Stimulated activated CD4-positive, alpha-beta T cell treated with anti-CD3 and anti-CD28 coated beads, Interleukin-1b, Interleukin-23, amount 100 ng/mL, for 1 hour (primary cell): ENCODE measurements at regions not wholly inside any gene's neighbourhood (a gene's known extent, or its start where the extent isn't known, plus 50 kb on each side); places are given as distances from the start of the nearest gene placed in this dataset.

Source experiments
- DNase-seq, 2 donors: peaks; one replicate each; pipeline ENCODE4 v3.0.0-alpha.2; 2020; ENCODE audit warnings: low read depth in 2 of 2

DNA sequence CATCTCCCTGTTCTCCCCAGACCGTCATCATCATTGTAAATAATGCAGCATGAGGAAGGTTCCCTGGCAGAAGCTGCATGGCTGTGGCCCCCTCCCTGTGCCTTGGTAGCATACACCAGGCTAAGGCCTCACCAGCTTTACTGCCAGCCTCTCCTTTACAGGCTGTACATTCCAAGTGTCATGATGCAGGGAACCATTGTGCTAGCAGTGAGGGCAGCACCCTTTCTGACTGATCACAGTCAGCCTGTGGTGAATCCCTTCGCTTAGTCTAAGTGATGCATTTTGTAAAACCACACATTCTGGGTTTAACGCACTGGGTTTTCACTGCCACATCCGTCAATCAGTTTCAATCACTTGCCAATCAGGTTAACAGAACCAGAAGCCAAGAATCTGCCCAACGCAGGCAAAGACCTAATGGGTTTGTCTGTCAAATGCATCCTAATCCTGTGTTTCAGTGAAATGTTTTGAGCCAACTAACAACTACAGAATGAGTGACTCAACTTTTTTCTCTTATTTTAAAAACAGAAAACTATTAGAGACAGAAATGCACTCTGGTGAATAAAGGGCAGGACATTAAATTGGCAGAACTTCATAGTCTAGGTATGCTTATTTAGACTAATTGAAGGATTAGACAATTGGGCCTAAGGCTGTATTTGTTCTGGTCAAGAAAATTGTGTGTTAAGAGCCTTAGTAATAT lies 225.9 kb upstream of the DPH6 start:
- DNase-seq, result no peak

DNA sequence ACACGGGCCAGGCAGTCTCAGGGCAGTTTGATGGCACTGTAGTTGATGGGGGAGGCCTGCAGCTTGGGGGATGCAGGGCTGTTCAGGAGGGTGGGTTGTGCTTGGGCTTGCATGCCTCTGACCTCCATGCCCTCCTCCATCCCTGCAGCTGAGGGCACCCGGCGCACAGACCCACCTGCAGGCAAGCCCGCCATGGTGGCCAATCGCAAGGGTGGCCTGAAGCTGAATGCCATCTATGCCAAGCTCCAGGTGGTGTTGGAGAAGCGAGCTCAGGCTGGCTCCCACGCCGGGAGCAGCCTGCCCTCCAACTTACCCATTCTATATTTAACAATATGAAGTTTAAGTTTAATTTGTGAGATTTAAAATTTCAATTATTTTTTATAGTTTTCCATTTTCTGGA lies 228.7 kb upstream of the DPH6 start:
- no peak for DNase-seq

DNA sequence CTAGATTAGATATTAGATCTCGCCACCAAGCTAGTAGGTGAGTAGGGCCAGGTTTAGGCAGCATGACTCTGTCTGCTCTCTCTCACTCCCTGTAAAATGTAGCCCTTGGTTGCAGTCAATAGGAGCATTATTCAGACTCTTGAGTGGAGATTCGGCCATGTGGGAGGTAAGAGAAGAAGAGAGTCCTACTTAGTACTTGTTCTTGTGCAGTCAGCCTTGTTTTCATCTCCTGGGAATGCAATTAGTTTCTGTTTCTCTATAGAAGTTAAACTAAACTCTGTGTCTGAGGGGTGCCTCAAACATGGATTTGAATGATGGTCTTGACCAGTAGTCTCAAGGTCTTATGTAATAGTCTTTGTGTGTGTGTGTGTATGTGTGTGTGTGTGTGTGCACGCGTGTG lies 229.5 kb upstream of the DPH6 start:
- no peak for DNase-seq

DNA sequence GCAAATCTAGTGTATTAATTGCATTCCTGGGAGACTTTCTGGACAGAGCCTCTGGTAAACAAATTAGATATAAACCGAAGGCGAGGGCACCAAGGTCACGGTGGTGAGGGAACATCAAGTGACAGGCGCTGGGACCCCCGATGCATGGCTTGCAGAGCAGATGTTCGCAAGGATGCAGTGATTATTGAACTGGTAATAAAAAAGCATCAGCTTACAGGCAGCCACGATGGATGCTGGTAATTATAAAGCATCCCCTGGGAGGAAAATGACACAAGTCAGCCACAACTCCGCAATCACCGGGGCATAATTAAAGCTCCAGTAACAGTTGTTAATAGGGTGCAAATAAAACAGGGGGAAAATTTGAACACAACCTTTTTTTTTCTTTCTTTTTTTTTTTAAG lies 231.1 kb upstream of the DPH6 start:
- no peak for DNase-seq

DNA sequence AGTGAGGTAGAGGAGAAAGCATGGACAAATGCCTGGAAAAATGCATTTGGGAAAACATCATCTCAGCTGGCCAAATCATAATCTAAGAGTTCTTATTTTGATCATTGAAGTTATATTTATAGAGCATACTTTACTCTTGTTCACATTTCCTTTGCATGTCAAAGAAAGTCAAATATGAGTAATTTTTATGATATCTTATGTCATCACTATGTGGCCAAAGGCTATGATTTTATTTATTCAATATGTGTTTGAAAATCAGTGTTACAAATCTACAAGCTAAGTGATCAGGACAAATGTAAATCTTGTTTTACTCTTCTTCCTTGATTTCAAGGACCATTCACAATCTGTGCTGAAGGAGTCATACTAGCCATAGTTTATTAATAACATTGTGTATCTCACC lies 237.2 kb upstream of the DPH6 start:
- no peak for DNase-seq

DNA sequence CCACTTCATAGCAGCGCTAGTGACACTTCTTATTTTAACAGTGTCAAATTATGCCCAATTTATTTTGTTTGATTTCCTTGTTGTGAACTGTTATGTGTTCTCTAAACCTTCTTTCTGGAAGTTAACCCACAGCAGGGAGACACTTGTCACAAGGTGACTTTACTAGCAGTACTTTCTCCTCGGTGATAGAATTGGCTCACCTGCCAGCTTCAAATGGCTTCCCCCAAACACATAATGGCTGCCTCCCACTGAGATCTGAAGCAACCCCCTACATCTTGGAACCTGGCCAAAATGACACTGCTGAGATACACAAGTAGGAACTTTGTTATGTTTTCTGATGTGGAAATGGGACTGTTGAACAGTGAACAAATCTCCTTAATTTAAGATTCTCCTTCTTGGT lies 238.8 kb upstream of the DPH6 start:
- DNase-seq, result no peak

DNA sequence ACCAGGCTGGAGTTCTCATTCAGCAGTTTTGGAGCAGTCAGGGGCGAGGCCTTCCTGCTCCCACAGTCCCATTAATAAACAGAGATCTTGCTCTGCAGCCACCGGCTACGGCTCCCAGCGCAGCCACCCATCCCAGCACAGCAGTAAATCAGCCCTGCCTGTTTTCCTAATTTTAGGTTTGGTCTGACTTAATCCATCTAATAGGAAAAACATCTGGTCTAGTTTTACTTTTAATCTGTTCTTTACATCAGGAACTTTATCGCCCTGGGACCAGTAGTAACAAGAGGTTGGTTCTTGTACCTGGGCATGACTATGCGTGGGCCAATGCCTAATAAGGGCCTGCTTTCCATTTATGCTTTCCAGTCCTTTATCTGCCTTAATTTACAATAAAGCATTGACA lies 264.0 kb upstream of the DPH6 start:
- no peak for DNase-seq

DNA sequence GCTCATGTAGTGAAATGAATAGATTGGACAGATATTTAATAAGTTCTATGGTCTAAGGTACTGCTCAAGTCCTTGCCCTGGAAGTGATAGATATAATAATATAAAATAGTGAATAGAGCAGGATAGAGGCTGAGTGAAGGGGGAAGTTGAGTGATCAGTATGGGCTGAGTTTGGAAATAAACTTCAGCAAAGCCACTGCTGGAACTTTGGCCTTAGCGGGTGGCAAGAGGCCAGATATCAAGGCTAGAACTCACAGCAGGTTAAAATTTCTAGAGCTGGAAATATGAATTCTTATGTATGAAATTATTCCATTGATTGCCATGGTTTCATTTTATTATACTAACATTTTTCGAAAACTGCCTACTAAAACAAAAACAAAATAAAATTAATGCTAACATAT lies 267.6 kb upstream of the DPH6 start:
- no peak for DNase-seq

DNA sequence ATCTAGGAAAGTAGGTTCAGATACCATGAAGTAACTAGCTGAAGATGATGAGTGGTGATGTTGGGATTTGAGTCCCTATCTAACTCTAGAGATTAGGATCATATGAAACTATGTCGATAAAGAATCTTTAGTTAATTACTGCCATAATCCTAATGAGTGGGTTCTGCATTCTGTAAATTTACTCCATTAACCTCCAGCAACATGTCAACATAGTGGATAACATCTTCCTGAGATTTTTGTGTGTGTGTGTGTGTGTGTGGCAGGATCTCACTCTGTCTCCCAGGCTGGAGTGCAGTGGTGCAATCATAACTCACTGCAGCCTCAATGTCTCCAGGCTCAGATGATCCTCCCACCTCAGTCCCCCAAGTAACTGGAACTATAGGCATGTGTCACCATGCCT lies 272.9 kb upstream of the DPH6 start:
- no peak for DNase-seq

DNA sequence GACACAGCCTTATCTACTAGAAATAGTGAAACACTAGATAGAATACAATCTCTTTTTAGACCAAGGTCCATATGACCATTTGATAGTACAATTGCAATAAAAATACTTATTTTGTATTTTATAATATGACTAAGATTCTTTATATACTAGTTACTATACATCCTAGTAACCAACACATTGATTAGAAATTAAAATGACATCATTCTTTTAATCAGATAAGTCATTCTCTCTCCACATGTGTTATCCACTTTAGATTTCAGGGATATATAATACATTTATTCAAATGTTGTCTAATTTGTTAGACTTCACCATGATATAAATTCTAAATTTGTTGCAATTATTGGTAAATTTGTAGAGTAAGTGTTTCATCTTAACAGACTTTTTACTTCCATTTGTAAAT lies 276.2 kb upstream of the DPH6 start:
- DNase-seq, result no peak

DNA sequence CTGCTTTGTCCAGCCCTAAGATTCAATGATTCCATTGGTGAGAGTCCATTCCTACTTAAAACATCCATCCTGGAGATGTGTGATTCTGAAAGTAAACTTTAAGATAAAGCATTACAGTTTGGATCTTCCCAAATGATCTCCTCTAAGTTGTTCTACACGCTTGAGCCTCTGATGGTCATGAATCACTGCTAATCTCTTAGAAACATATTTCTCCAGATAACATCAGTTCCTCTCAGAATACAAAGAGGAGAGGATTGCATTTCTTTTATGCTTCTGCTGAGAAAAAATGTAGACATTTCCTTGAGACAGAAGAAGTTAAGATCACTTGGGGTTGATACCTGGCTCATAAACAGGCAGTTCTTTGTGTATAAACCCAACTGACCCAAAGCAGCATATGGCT lies 281.2 kb upstream of the DPH6 start:
- no peak for DNase-seq

DNA sequence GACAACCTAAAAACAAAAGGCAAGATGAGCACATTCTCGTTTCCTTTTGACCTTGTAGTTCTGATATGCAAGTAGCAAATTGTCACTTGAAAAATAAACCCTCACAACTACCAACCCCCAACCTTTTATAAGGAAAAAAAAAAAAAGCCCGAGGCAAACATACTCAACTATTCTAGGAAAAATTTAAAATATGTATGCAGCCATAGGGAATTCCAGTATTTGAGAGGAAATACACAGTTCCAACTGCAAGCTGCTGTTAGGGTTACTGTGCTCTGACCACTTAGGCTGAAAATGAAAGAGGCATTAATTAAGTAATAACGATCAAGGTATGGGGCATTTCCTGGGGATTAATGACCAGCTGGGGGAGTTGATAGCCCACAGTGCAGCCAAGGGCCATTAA lies 281.9 kb upstream of the DPH6 start:
- no peak for DNase-seq

DNA sequence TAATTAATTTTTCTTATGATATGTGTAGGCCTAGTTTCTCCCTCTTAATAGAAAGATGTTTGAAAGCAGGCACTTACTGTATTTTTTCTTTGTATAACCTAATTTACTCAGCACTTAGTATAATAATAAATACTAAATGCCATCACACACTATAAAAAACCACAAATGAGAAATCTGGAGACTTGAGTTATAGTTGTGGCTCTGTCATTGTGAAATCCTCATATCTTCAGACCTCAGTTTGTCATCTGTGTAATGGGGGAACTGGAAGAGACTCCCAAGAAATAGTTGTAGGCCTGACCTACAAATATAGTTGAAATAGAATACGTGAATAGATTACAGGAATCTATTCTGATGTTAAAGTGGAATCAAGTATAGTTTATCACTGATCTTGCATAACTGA lies 287.6 kb upstream of the DPH6 start:
- no peak for DNase-seq

DNA sequence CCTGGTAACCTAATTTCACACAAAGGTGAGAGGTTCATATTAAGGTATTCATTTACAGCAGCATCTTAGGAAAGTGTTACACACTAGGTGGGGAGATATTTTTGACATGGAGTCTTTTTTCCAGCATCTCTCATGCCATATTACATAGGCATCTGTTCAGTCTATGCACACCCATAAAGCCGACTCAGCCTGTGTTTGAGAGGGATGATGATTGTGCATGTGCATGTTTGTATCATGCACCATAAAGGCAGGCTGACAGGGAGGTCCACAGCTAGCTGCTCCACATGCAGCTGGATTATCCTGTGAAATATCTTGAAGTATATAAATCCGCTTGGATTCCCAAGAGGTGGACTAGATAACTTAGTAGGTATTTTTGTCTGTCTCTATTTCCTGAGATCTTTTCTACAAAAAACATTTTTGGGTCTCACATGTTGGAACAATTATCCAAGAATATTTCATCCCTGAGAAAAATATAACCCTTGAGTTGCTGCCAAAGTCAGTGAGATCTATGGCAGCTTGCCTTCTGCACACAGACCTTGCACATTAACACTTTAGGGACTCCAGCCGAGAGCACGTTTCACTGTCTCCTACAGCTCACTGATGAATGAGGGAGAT lies 288.4 kb upstream of the DPH6 start:
- no peak for DNase-seq

DNA sequence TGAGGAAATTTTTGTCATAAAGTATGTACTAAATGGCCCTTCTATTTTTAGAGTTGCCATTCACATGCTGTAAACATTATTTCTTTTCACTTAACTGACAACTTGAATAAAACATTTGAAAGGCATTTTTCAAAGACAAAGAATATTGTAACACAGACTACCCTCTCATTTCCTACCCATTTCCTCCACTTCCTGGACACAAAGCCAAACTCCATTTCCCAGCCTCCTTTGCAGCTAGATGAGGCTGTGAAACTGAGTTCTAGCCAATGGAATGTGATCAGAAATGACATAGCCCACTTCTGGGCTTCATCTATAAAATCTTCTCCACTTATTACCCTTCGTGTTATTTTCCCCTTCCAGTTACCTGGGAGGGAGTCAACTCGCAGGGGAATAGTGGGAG lies 288.9 kb upstream of the DPH6 start:
- no peak for DNase-seq

DNA sequence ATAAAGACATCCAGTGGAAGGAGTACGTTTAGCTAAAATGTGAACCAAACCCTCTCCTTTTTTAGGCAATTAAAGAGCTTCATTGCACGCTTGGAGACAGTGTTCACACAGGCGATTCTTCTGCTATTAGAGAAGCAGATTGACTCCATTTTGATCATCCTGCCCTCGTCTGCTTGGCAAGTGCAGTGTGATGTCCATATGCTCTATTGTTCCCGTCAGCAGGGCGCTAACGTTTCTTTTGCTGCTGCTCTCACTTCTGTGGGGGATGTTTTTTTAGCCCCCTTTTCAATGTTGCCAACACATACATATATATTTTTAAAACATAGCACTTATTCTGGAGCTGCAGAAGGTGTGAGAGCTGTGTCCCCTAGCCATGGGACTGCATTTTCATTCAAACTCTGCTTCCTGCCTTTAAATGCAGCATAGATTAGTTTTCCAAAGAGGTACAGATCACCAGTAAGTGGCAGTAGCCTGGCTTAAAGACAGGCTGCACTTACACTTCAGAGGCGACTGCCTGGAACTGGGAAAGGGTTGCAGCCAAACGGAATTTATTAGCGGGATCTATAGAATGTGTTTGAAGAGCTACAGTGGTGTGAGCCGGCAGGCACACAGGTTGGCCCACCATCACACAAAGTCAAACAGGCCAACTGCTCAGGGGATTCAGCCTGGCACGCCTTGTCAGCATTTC lies 292.6 kb upstream of the DPH6 start:
- DNase-seq, result no peak

DNA sequence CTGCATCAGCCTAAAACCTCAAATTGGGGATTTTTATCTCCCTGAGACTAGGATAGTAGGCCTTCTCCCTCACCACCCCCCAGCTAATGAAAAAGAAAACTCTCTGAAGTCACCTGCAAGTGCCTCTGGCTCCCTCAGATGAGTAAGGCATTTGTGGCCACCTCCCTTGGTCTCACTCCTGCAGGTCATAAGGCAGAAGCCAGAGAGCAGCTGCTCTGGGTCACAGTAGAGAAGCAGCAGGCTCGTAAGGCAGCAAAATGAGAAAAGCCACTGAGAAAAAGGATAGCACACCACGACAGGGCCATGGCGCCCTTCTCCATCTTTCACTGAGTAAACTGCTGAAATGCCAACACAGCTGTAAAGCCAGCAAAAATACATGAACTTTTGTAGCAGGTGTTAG lies 296.7 kb upstream of the DPH6 start:
- no peak for DNase-seq

DNA sequence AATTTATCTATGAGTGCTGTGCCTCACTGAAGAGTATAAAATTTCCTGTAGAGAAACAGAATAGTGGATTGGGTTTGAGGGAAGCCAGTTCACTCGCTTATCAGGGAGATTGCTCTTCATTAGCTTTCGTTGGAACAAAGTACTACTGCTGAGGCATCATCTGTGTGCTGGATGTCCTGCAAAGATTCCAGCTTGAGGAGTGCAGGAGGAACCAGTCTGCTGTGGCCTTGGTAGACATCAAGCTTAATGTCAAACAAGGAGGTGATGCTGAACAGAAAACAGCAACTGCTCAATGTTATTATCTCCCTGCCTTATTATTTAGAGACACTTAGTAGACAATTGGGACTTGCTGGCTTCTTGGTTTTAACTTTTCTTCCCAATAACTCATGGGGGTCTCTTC lies 297.5 kb upstream of the DPH6 start:
- DNase-seq, result no peak

DNA sequence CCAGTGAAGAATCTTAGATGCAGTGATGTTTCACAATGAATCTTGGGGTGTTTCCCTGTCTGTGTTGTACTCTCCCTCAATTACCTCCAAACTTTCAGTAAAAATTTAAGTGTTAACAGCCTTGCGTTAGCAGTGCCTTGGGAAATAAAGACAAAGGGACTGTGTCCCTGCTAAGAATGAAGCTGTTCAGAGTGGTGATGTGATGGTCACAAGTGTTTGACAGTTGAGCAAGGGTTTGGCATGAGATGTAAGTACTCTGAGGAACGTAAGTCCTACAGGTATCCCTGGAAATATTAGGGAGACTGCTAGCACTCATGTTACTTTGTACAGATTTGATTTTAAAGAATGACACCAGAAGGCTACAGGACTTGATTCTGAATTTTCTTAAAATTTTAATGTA lies 304.3 kb upstream of the DPH6 start:
- DNase-seq, result no peak

DNA sequence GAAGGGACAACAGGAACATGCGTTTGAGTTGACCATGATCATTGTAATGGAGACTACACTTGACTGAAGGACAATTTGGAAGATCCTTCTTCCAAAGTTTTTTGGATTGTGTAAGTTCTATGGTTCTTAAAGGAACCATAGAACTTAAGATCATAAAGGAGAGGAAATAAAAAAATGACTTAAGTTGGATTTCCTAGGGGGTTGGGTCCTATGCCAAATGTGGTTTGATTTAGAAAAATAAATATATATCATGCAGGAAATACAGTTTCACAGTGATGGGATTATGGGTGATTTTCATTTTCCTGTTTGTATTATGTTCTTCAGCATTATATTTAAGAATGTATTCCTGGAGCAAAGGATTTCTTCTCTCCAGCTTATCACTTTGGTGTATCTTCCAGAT lies 305.5 kb upstream of the DPH6 start:
- DNase-seq, result no peak

DNA sequence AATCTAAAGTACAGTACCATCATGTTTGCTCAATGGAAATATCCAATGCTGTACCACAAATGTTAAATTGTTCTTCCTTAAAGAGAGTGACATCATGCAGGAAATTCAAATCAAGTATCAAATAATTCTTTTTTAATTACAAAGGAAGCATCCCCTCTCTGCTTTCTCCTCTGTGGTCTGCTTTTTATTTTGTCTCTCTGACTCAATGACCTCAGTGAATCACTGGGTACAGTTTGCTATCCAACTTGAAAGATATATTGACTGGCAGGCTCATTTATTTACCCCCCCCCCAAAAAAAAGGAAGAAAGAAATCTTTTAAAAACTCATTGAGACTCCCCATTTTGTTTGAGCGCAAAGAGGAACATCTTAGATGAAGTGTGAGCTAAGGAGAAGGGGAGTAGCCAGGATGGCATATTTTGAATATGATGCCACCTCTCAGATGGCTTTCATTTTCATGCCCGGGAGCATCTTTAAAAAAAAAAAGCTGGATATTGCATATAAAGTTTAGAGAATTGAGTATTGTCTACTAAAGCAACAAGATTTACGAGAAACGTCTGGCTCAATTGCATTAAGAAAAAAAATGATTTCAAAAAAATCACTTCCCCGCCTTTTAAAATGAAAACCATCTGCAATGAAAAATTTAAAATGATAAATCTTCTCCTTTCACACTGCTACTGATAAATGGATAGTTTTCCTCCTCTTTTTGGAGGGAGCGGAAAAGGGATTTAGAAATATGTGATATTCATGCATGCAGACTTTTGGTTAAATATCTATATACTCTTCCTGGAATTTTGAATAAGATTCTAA lies 307.1 kb upstream of the DPH6 start:
- no peak for DNase-seq

DNA sequence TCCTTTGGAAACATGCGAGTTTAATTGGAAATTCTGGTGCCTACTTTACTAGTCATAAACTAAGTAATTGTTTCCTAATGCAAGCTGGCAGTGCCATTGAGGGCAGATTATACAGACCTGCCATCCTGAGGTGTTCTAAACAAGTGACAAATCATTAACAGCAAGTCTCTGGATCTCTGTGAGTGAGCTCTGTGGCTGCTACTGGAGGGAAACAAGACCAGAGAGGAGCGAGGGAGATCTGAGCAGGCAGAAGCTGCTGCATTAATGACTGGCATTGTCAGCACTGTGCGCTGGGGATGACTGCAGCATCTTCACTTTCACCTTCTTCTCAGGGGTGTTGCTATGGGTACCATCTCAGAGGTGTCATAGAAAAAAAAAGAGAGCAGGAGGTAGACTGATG lies 308.4 kb upstream of the DPH6 start:
- DNase-seq, result no peak
